GM12892 (cell line): ENCODE measurements at regions not wholly inside any gene's neighbourhood (a gene's known extent, or its start where the extent isn't known, plus 50 kb on each side); places are given as distances from the start of the nearest gene placed in this dataset.

Source experiments
- POLR2A ChIP-seq: IDR thresholded peaks from 2 replicates; pipeline ENCODE4 v1.6.1; 2011; ENCODE audit warnings: low read depth, low read length, control low read depth
- POLR2AphosphoS5 ChIP-seq: IDR thresholded peaks from 2 replicates; pipeline ENCODE4 v1.6.1; 2011; ENCODE audit warnings: low read depth, low read length, control low read depth
- TAF1 ChIP-seq: IDR thresholded peaks from 2 replicates; pipeline ENCODE4 v1.6.1; 2011; ENCODE audit warnings: low read depth, mild to moderate bottlenecking, control low read depth, low read length, borderline replicate concordance

DNA sequence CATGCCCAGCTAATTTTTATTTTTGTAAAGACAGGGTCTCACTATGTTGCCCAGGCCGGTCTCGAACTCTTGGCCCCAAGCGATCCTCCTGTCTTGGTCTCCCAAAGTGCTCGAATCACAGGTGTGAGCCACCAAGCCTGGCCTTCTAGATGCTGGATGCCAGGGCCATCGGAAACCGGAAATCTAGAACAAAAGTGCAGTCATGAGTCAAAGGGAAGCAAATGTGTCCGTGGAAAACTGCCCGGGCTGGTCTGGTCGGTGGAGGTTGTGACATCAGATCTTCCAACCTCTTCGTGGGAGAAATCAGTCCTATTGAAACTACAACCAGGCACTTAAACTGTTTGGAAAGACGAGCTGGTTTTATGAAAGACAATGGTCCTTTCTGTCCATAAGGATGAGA is 92.3 kb upstream of the SHOX start:
- TF ChIP-seq POLR2AphosphoS5: no peak
- no peak for TF ChIP-seq POLR2A
- no peak for TF ChIP-seq TAF1
